Activated CD8-positive, alpha-beta memory T cell treated with anti-CD3 and anti-CD28 coated beads, Interleukin-2, amount 10 ng/mL, durations not matched to agents 7 days and 5 days (primary cell): ENCODE measurements at regions not wholly inside any gene's neighbourhood (a gene's known extent, or its start where the extent isn't known, plus 50 kb on each side); places are given as distances from the start of the nearest gene placed in this dataset.

Experiments
- ATAC-seq: fragments of 150-1000 bp; cut with Tn5 transposase; one replicate; pipeline ENCODE4 v1.10.0; 2021; ENCODE audit warnings: moderate library complexity
- CTCF ChIA-PET: fragments of 350-600 bp; sonication (Branson Sonifier 250); formaldehyde crosslinking; loops from one replicate; lab custom pipeline; 2021; ENCODE audit warnings: antibody characterized with exemption; lab: Charles Lee
- DNase-seq: peaks from one replicate; pipeline ENCODE4 v3.0.0-alpha.2; 2020
- H3K27ac Mint-ChIP-seq: one replicate; pipeline ENCODE4 v1.8.0; 2021; ENCODE audit warnings: mild to moderate bottlenecking, mixed read lengths
- H3K27me3 Mint-ChIP-seq: one replicate; pipeline ENCODE4 v1.8.0; 2021; ENCODE audit warnings: mixed read lengths
- H3K36me3 Mint-ChIP-seq: one replicate; pipeline ENCODE4 v1.8.0; 2021; ENCODE audit warnings: mild to moderate bottlenecking, mixed read lengths
- H3K4me1 Mint-ChIP-seq: one replicate; pipeline ENCODE4 v1.8.0; 2021; ENCODE audit warnings: mixed read lengths
- H3K4me3 Mint-ChIP-seq: one replicate; pipeline ENCODE4 v1.8.0; 2021; ENCODE audit warnings: mild to moderate bottlenecking, moderate library complexity, mixed read lengths
- H3K9me3 Mint-ChIP-seq: one replicate; pipeline ENCODE4 v1.8.0; 2022; ENCODE audit warnings: low read depth, mixed read lengths

DNA sequence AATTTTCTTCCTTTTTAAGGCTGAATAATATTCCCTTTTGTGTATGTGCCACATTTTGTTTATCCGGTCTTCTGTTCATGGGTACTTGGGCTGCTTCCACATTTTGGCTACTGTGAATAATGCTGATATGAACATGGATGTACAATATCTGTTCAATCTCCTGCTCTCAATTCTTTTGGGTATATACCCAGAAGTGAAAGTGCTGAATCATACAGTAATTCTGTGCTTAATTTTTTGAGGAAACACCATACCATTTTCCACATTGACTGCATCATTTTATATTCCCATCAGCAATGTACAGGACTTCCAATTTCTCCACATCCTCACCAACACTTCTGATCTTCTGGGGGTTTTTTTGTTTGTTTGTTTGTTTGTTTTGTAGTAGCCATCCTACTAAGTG lies 135.0 kb upstream of the INHBA start:
- CTCF ChIA-PET = no interaction called here
- Mint-ChIP-seq H3K36me3 (no peaks in the 10 kb centered on the region), H3K27me3 (peaks cover 9% of the 10 kb centered on the region), H3K4me3 (no peak overlapping the region), H3K4me1 (no peaks in the 10 kb centered on the region), H3K9me3 (peaks cover 6% of the 10 kb centered on the region), H3K27ac (no peak overlapping the region)
- DNase-seq (no peak), ATAC-seq (no peak)

GRCh38 chr7:41835976-41836530 lies 133.2 kb upstream of the INHBA start:
- H3K36me3 Mint-ChIP-seq = no peaks in the 10 kb centered on the region
- CTCF ChIA-PET = no interaction called here
- no peak overlapping the region for H3K4me3 Mint-ChIP-seq
- ATAC-seq (no peak), DNase-seq (no peak)
- peaks cover 7% of the 10 kb centered on the region for H3K27me3 Mint-ChIP-seq
- H3K9me3 Mint-ChIP-seq = peaks cover 9% of the 10 kb centered on the region
- H3K27ac Mint-ChIP-seq = no peak overlapping the region
- H3K4me1 Mint-ChIP-seq = no peaks in the 10 kb centered on the region

GRCh38 chr7:41834805-41835694 lies 132.2 kb upstream of the INHBA start:
- Mint-ChIP-seq H3K9me3 (peaks cover 6% of the 10 kb centered on the region), H3K27me3 (peaks cover 7% of the 10 kb centered on the region), H3K4me3 (no peak overlapping the region), H3K4me1 (no peaks in the 10 kb centered on the region), H3K36me3 (no peaks in the 10 kb centered on the region), H3K27ac (no peak overlapping the region)
- DNase-seq (no peak), ATAC-seq (no peak)
- CTCF ChIA-PET = interaction anchor here (1.0 kb wide), 1 partner anchor 12 kb away, joined by 3 read pairs; no protein-coding TSS in a partner anchor

DNA sequence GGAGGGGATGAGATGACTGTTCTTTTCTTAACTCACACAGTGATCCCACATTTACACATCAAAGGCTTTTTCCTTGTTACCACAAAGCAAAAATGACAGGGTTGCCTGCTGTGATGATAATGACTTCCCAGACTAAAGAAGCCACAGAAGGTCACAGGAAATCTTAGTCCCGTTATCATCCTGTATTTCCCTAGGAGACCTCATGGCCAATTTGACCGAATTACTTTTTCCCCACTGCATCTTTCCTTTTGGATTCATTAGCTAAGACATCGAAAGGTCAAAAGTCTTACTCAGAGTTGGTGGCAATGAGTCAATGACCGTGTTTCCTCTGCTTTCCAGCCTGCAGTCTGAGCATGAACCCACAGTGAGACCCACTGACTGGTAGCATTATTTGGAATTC lies 130.1 kb upstream of the INHBA start:
- DNase-seq (no peak), ATAC-seq (no peak)
- Mint-ChIP-seq H3K9me3 (peaks cover 6% of the 10 kb centered on the region), H3K36me3 (no peaks in the 10 kb centered on the region), H3K4me3 (no peak overlapping the region), H3K27ac (no peak overlapping the region), H3K27me3 (peaks cover 7% of the 10 kb centered on the region), H3K4me1 (no peaks in the 10 kb centered on the region)
- CTCF ChIA-PET = no interaction called here

DNA sequence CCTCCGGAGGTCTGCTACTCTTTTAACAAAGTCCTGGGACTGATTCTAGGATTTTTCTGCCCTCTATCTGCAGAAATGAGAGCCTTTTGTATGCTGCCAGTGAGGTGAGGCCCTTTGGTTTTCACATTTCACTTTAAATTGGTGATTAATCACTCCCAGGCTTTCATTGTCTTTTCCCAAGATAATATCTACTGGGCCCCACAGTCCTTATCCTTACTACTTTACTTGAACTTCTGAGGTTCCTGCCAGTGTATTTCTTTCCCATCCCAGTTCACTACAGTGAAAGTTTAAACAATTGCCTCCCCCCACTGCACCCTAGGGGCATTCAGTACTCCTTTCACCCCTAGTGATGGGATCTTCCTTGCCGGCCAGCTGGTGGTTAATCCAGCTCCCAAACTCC lies 127.4 kb upstream of the INHBA start:
- H3K4me1 Mint-ChIP-seq = no peaks in the 10 kb centered on the region
- no peak overlapping the region for H3K27ac Mint-ChIP-seq
- no peak for DNase-seq
- H3K4me3 Mint-ChIP-seq = no peak overlapping the region
- H3K9me3 Mint-ChIP-seq = peaks cover 3% of the 10 kb centered on the region
- CTCF ChIA-PET = interaction anchor here (1.8 kb wide), 1 partner anchor 111 kb away, joined by 5 read pairs; no protein-coding TSS in a partner anchor
- ATAC-seq = no peak
- H3K27me3 Mint-ChIP-seq = peaks cover 4% of the 10 kb centered on the region
- H3K36me3 Mint-ChIP-seq = no peaks in the 10 kb centered on the region

GRCh38 chr7:41828911-41829310 lies 126.0 kb upstream of the INHBA start:
- ATAC-seq (no peak), DNase-seq (no peak)
- Mint-ChIP-seq H3K27ac (no peak overlapping the region), H3K4me1 (no peaks in the 10 kb centered on the region), H3K36me3 (no peaks in the 10 kb centered on the region), H3K4me3 (no peak overlapping the region), H3K27me3 (peaks cover 3% of the 10 kb centered on the region), H3K9me3 (peaks cover 2% of the 10 kb centered on the region)
- CTCF ChIA-PET = interaction anchor here (1.3 to 1.8 kb wide), 2 partner anchors 16 to 112 kb away, joined by 3 to 5 read pairs; no protein-coding TSS in a partner anchor

DNA sequence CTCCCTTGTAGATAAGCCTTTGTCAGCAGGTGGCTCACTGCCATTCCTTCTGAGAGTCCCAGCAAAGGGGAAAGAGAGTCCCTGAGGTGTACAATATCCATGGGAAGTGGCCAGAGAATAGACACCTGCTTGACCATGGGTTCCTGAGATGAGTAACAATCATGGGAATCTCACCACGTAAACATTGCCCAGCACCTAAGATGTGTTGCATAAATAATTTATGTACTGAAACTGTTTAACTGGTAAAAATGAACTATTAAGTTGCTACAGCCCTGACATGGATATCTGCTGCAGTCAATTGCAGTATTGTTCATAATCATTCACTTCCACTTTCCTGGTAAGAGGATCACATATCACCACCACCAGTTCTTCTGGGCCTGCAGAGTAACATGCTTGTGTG lies 123.8 kb upstream of the INHBA start:
- H3K4me1 Mint-ChIP-seq = no peaks in the 10 kb centered on the region
- peaks cover 5% of the 10 kb centered on the region for H3K27me3 Mint-ChIP-seq
- CTCF ChIA-PET = no interaction called here
- H3K4me3 Mint-ChIP-seq = no peak overlapping the region
- no peak overlapping the region for H3K27ac Mint-ChIP-seq
- H3K36me3 Mint-ChIP-seq = peaks cover 2% of the 10 kb centered on the region
- ATAC-seq = no peak
- H3K9me3 Mint-ChIP-seq = no peaks in the 10 kb centered on the region
- no peak for DNase-seq

- Mint-ChIP-seq H3K9me3 (no peaks in the 10 kb centered on the region), H3K4me3 (no peak overlapping the region), H3K36me3 (peaks cover 2% of the 10 kb centered on the region), H3K27me3 (peaks cover 8% of the 10 kb centered on the region), H3K4me1 (no peaks in the 10 kb centered on the region), H3K27ac (no peak overlapping the region)
- no peak for ATAC-seq
- no peak for DNase-seq
- CTCF ChIA-PET = no interaction called here
Observed at GRCh38 chr7:41825927-41826480, 123.1 kb upstream of the INHBA start.

- ATAC-seq (no peak), DNase-seq (no peak)
- CTCF ChIA-PET = no interaction called here
- Mint-ChIP-seq H3K36me3 (peaks cover 3% of the 10 kb centered on the region), H3K27ac (no peak overlapping the region), H3K27me3 (peaks cover 12% of the 10 kb centered on the region), H3K4me3 (no peak overlapping the region), H3K4me1 (no peaks in the 10 kb centered on the region), H3K9me3 (peaks cover 4% of the 10 kb centered on the region)
Observed at GRCh38 chr7:41824284-41824683, 121.4 kb upstream of the INHBA start.

DNA sequence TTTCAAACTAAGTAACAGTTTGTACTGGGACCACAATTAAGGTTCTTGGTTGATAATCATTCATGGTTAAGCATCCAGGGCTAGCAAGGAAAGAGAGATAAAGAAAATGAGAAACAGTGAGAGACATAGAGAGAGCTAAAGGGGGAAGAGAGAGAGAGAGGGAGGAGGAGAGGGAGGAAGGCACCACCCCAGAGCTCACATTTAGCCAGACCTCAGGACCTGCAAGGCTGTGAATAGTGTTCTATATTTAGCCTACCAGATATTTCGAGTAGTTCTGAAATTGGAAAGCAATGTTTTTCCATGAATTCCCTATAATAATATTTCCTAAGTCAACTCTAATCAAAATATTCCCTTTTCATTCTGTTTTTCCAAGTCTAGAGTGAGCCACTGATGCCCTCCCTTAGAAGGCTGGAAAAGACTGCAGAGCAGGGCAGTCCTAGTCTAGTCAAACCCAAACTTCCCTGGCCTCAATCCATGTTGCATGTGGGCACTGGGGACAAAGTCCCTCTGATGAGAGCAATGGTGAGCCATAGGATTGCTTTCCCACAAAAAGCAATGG lies 119.4 kb upstream of the INHBA start:
- peaks cover 7% of the 10 kb centered on the region for H3K9me3 Mint-ChIP-seq
- ATAC-seq = no peak
- H3K4me1 Mint-ChIP-seq = peaks cover 3% of the 10 kb centered on the region
- no peak overlapping the region for H3K4me3 Mint-ChIP-seq
- DNase-seq = no peak
- H3K27me3 Mint-ChIP-seq = peaks cover 17% of the 10 kb centered on the region
- CTCF ChIA-PET = no interaction called here
- peaks cover 3% of the 10 kb centered on the region for H3K36me3 Mint-ChIP-seq
- no peak overlapping the region for H3K27ac Mint-ChIP-seq

DNA sequence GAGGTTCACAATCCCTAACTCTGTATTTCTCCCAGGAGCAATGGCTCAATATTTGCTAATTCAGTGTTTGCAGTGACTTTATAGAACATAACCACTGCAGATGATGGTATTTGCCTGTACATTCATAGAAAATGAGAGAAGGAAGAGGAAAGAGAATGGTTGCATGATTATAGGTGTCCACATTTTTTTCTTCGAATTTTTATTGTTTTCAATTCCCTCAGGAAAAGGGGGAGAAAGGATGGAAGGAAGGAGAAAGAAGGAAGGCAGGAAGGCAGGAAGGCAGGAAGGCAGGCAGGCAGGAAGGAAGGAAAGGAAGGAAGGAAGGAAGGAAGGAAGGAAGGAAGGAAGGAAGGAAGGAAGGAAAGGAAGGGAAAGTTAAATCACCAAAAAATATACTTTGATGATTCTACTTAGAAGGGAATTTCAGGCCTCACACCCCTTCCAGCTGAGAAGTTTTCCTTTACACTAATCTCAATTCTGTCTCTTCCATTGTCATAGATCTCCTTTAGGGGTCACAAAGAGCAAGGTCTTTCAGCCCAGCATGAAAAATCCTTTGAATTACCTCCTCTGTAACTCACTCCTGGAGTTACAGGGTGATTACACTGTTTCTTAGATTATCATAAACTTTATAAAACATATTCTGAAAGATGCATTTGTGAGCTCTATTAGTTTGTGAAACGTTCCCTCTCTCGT lies 118.8 kb upstream of the INHBA start:
- Mint-ChIP-seq H3K4me1 (peaks cover 9% of the 10 kb centered on the region), H3K27me3 (peaks cover 17% of the 10 kb centered on the region), H3K27ac (no peak overlapping the region), H3K36me3 (peaks cover 3% of the 10 kb centered on the region), H3K4me3 (no peak overlapping the region), H3K9me3 (peaks cover 7% of the 10 kb centered on the region)
- ATAC-seq (no peak), DNase-seq (no peak)
- CTCF ChIA-PET = no interaction called here

GRCh38 chr7:41820111-41820671 lies 117.3 kb upstream of the INHBA start:
- Mint-ChIP-seq H3K4me1 (peaks cover 21% of the 10 kb centered on the region), H3K27me3 (peaks cover 19% of the 10 kb centered on the region), H3K9me3 (peaks cover 7% of the 10 kb centered on the region), H3K36me3 (peaks cover 3% of the 10 kb centered on the region), H3K27ac (no peak overlapping the region), H3K4me3 (no peak overlapping the region)
- ATAC-seq (no peak), DNase-seq (no peak)
- CTCF ChIA-PET = no interaction called here

- no peak for DNase-seq
- H3K27ac Mint-ChIP-seq = no peak overlapping the region
- ATAC-seq = no peak
- H3K4me1 Mint-ChIP-seq = peaks cover 27% of the 10 kb centered on the region
- peaks cover 21% of the 10 kb centered on the region for H3K27me3 Mint-ChIP-seq
- peaks cover 3% of the 10 kb centered on the region for H3K36me3 Mint-ChIP-seq
- H3K9me3 Mint-ChIP-seq = peaks cover 7% of the 10 kb centered on the region
- CTCF ChIA-PET = no interaction called here
- no peak overlapping the region for H3K4me3 Mint-ChIP-seq
Observed at GRCh38 chr7:41819645-41820044, 116.8 kb upstream of the INHBA start.
